ENCODE measurements at regions not wholly inside any gene's neighbourhood (a gene's known extent, or its start where the extent isn't known, plus 50 kb on each side); places are given as distances from the start of the nearest gene placed in this dataset.
"Not testable (repeated sequence)": the region's sequence is repeated elsewhere in the genome, so short reads cannot be mapped to it uniquely, and the experiment has no call there.

DNA sequence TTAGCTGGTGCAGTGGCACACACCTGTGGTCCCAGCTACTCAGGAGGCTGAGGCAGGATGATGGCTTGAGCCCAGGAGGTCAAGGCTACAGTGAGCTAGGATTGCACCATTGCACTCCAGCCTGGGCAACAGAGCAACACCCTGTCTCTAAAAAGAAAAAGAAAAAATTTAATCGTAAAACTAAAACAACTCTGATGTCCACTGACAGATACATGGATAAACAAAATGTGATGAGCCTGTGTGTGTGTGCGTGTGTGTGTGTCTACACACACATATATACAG lies 99.6 kb downstream of the TPRA1 start:
- not testable (repeated sequence) for TF ChIP-seq CTCF (IDR thresholded peaks at IDR 0.05 in 8 of 11, conservative IDR thresholded peaks at IDR 0.05 in 3 of 11); POLR2A (IDR thresholded peaks at IDR 0.05)
